ENCODE measurements at regions not wholly inside any gene's neighbourhood (a gene's known extent, or its start where the extent isn't known, plus 50 kb on each side); places are given as distances from the start of the nearest gene placed in this dataset.
A peak's percentile ranks its signal among the peaks of the same experiment; 100 is the strongest.

GRCh38 chr5:145246379-145246778, 588.8 kb downstream of the PRELID2 start:
- Mint-ChIP-seq H3K27ac (no peak overlapping the region), H3K27me3 (ENCODE audit: insufficient read depth, low read depth, poor library complexity) (peaks cover 4% of the 10 kb centered on the region), H3K9me3 (no peaks in the 10 kb centered on the region), H3K36me3 (ENCODE audit: low read depth) (no peaks in the 10 kb centered on the region), H3K4me3 (no peak overlapping the region), H3K4me1 (peaks cover 35% of the 10 kb centered on the region)
- Histone ChIP-seq H3F3A (replicated peaks; ENCODE audit: low read depth) (no peaks in the 10 kb centered on the region), H3K9me2 (ENCODE audit: insufficient read depth) (peaks cover 6% of the 10 kb centered on the region), H4K20me1 (replicated peaks; ENCODE audit: insufficient read depth) (no peaks in the 10 kb centered on the region), H3K4me3 (no peak overlapping the region), H3K36me3 (ENCODE audit: insufficient read depth) (no peaks in the 10 kb centered on the region), H3K27me3 (ENCODE audit: insufficient read depth) (no peaks in the 10 kb centered on the region), H3K27ac (ENCODE audit: low read depth) (no peak overlapping the region), H3K79me2 (replicated peaks; ENCODE audit: insufficient read depth) (no peaks in the 10 kb centered on the region), H2AFZ (peak overlapping the region; percentile 75; the same call in 1 of the 2 replicates), H3K4me1 (ENCODE audit: insufficient read depth) (peaks cover 29% of the 10 kb centered on the region), H3K4me2 (no peak overlapping the region)
- DNase-seq (ENCODE audit: low spot score), result no peak
- ATAC-seq, result no peak
- TF ChIP-seq ZNF462 (CRISPR knock-in tag; IDR thresholded peaks at IDR 0.05), result no peak
- TF ChIP-seq NANOG (IDR thresholded peaks at IDR 0.05; ENCODE audit: borderline replicate concordance), result no peak
- no peak for TF ChIP-seq CREB1 (CRISPR knock-in tag; IDR thresholded peaks at IDR 0.05; ENCODE audit: low read depth)
- TF ChIP-seq EZH2 (IDR thresholded peaks at IDR 0.05; ENCODE audit: low read depth, unreplicated experiment), result no peak
- TF ChIP-seq STAT1 (IDR thresholded peaks at IDR 0.05; ENCODE audit: unreplicated experiment), result no peak
- no peak for TF ChIP-seq EZH2phosphoT487 (IDR thresholded peaks at IDR 0.05; ENCODE audit: unreplicated experiment)
- TF ChIP-seq CTCF (conservative IDR thresholded peaks at IDR 0.05; ENCODE audit: low read depth in 2 of 2), result no peak
- TF ChIP-seq ZNF114 (CRISPR knock-in tag; IDR thresholded peaks at IDR 0.05), result no peak

Measured in GM23338 (cell line).